Chondrocyte (in vitro differentiated cells): ENCODE measurements at regions not wholly inside any gene's neighbourhood (a gene's known extent, or its start where the extent isn't known, plus 50 kb on each side); places are given as distances from the start of the nearest gene placed in this dataset.
A peak's percentile ranks its signal among the peaks of the same experiment; 100 is the strongest.

Experiments used
- DNase-seq: peaks from one replicate; pipeline ENCODE4 v3.0.0; 2021; ENCODE audit warnings: mixed read lengths, low spot score
- H3K27ac Mint-ChIP-seq: one replicate; pipeline ENCODE4 v1.8.0; 2021; ENCODE audit warnings: mild to moderate bottlenecking, moderate library complexity, mixed read lengths; ENCODE audit not compliant: unreplicated experiment
- H3K27me3 Mint-ChIP-seq: 2 replicates; pipeline ENCODE4 v1.8.0; 2021; ENCODE audit warnings: low read depth, mixed read lengths
- H3K36me3 Mint-ChIP-seq: 2 replicates; pipeline ENCODE4 v1.8.0; 2021; ENCODE audit warnings: low read depth, mixed read lengths
- H3K4me1 Mint-ChIP-seq: 2 replicates; pipeline ENCODE4 v1.8.0; 2021; ENCODE audit warnings: low read depth, mild to moderate bottlenecking, mixed read lengths
- H3K4me3 Mint-ChIP-seq: one replicate; pipeline ENCODE4 v1.8.0; 2021; ENCODE audit warnings: mild to moderate bottlenecking, moderate library complexity, mixed read lengths; ENCODE audit not compliant: unreplicated experiment
- H3K9me3 Mint-ChIP-seq: 2 replicates; pipeline ENCODE4 v1.8.0; 2021; ENCODE audit warnings: low read depth, mixed read lengths
- TF ChIP-seq, protein P1 (sequence below): fragments of 200-600 bp; sonication (generic); IDR thresholded peaks from 2 replicates; pipeline ENCODE4 v1.5.0; 2021; ENCODE audit warnings: antibody characterized with exemption, mild to moderate bottlenecking, moderate library complexity

DNA sequence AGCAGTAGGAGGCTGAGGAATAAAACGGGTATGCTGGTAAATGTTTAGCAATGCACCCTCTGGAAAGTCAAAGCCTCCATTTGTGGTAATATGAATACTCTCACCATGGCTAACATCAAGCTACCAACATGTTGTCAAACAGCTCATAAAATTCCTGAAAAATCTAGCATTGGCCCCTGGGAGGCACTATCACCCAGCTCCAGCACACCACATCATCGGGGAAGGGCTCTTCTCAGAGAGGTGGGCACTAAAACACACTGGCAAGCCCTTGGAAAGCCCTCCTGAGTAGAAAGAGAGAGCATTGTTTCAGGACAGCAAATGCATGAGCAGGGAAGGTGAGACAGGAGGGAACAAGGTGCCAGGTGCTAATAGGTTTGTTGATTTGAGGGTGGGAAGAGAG, 53.9 kb upstream of the FLT1 start:
- DNase-seq = no peak
- no peak overlapping the region for H3K4me3 Mint-ChIP-seq
- peaks cover 5% of the 10 kb centered on the region for H3K9me3 Mint-ChIP-seq
- no peaks in the 10 kb centered on the region for H3K4me1 Mint-ChIP-seq
- TF ChIP-seq, protein P1, sequence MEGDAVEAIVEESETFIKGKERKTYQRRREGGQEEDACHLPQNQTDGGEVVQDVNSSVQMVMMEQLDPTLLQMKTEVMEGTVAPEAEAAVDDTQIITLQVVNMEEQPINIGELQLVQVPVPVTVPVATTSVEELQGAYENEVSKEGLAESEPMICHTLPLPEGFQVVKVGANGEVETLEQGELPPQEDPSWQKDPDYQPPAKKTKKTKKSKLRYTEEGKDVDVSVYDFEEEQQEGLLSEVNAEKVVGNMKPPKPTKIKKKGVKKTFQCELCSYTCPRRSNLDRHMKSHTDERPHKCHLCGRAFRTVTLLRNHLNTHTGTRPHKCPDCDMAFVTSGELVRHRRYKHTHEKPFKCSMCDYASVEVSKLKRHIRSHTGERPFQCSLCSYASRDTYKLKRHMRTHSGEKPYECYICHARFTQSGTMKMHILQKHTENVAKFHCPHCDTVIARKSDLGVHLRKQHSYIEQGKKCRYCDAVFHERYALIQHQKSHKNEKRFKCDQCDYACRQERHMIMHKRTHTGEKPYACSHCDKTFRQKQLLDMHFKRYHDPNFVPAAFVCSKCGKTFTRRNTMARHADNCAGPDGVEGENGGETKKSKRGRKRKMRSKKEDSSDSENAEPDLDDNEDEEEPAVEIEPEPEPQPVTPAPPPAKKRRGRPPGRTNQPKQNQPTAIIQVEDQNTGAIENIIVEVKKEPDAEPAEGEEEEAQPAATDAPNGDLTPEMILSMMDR = peak; percentile 27
- H3K36me3 Mint-ChIP-seq = no peaks in the 10 kb centered on the region
- no peaks in the 10 kb centered on the region for H3K27me3 Mint-ChIP-seq
- H3K27ac Mint-ChIP-seq = no peak overlapping the region

DNA sequence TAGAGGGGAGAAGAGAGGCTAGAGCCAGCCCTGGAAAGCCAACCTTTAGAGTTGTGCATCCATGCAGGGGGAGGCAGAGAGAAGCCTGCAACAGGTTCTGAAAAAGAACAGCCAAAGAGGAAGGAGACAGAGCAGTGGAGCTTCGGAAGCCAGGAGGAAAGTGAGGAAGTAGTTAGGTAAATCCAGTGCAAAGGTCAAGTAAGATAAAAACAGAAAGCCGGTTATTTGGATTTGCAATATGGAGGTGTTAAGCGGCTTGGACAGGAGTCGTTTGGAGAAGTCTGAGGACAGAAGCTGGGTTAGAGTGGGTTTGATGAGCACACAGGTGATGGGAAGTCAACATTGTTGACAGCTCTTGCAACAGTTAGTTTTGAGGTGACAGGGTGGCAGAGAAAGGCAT, 53.5 kb upstream of the FLT1 start:
- no peaks in the 10 kb centered on the region for H3K4me1 Mint-ChIP-seq
- H3K9me3 Mint-ChIP-seq = peaks cover 8% of the 10 kb centered on the region
- no peak for DNase-seq
- no peaks in the 10 kb centered on the region for H3K36me3 Mint-ChIP-seq
- H3K27me3 Mint-ChIP-seq = no peaks in the 10 kb centered on the region
- TF ChIP-seq, protein P1 = no peak
- H3K27ac Mint-ChIP-seq = no peak overlapping the region
- H3K4me3 Mint-ChIP-seq = no peak overlapping the region

DNA sequence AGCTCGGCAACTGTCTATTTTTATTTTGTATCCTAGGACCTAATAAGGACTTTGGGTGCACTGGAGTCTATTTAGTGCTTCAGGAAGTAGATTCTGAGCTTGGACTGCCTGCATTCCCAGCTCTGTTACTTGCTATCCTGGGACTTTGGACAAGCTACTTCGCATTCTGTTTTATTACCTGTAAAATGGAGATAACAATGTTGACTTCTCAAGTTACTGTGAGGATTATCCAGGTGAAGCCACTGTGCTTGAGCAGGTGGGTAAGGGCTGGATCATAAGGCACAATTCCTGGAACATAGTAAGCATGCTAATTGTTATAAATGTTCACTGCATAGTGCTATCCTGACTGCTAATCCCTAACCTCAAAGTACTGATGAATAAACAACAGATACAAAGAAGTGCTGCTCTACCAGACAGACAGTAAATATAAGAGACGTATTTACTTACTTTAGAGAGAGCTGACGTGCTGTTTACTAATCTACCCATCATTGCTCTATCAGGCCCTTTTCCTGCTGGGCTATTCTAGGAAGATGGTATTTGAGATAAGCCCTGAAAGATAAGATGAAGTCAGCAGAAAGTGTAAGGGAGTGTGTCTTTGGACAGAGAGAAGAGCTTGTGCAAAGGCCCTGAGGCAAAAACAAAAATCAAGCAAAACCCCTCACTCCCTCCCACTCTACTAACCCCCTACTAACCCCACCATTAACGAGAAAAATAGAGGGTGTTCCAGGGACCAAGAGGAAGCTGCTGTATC, 50.8 kb upstream of the FLT1 start:
- H3K27me3 Mint-ChIP-seq = no peaks in the 10 kb centered on the region

More for the DNA sequence above, 50.8 kb upstream of the FLT1 start:
- peaks cover 8% of the 10 kb centered on the region for H3K9me3 Mint-ChIP-seq
- DNase-seq = no peak
- TF ChIP-seq, protein P1 = no peak
- no peak overlapping the region for H3K4me3 Mint-ChIP-seq
- H3K27ac Mint-ChIP-seq = no peak overlapping the region
- H3K36me3 Mint-ChIP-seq = no peaks in the 10 kb centered on the region
- no peaks in the 10 kb centered on the region for H3K4me1 Mint-ChIP-seq
